KMS-11 (cell line): ENCODE measurements at regions not wholly inside any gene's neighbourhood (a gene's known extent, or its start where the extent isn't known, plus 50 kb on each side); places are given as distances from the start of the nearest gene placed in this dataset.

ENCODE experiments used
- H2AFZ ChIP-seq: fragments of 200-600 bp; sonication (generic); 2 replicates; pipeline ENCODE4 v1.6.1; 2016; ENCODE audit warnings: antibody characterized with exemption, mixed run types, low read depth
- H3K27ac ChIP-seq: fragments of 200-600 bp; sonication (generic); 2 replicates; pipeline ENCODE4 v1.6.1; 2016; ENCODE audit warnings: mild to moderate bottlenecking, mixed run types
- H3K27me3 ChIP-seq: fragments of 200-600 bp; sonication (generic); 2 replicates; pipeline ENCODE4 v1.6.1; 2017; ENCODE audit warnings: mild to moderate bottlenecking, low read depth, mixed run types, moderate library complexity; ENCODE audit not compliant: insufficient read depth
- H3K36me3 ChIP-seq: fragments of 200-600 bp; sonication (generic); 2 replicates; pipeline ENCODE4 v1.6.1; 2017; ENCODE audit warnings: mild to moderate bottlenecking, mixed run types; ENCODE audit not compliant: insufficient read depth
- H3K4me1 ChIP-seq: fragments of 200-600 bp; sonication (generic); 2 replicates; pipeline ENCODE4 v1.6.1; 2016; ENCODE audit warnings: mild to moderate bottlenecking, low read depth, mixed run types; ENCODE audit not compliant: poor library complexity, severe bottlenecking
- H3K4me2 ChIP-seq: fragments of 200-600 bp; sonication (generic); 2 replicates; pipeline ENCODE4 v1.7.0; 2016; ENCODE audit warnings: mild to moderate bottlenecking, mixed run types
- H3K4me3 ChIP-seq: fragments of 200-600 bp; sonication (generic); IDR thresholded peaks from 2 replicates; pipeline ENCODE4 v1.6.1; 2017; ENCODE audit warnings: low read depth, low read length, mixed read lengths; ENCODE audit not compliant: insufficient read depth
- H3K79me2 ChIP-seq: fragments of 200-600 bp; sonication (generic); 2 replicates; pipeline ENCODE4 v1.6.1; 2016; ENCODE audit warnings: low read depth, mixed run types; ENCODE audit not compliant: insufficient read depth
- H3K9ac ChIP-seq: fragments of 200-600 bp; sonication (generic); 2 replicates; pipeline ENCODE4 v1.6.1; 2016; ENCODE audit warnings: mild to moderate bottlenecking, mixed run types
- H4K20me1 ChIP-seq: fragments of 200-600 bp; sonication (generic); 2 replicates; pipeline ENCODE4 v1.6.1; 2016; ENCODE audit warnings: mild to moderate bottlenecking, mixed run types; ENCODE audit not compliant: insufficient read depth
- CTCF ChIP-seq: fragments of 200-600 bp; sonication (generic); conservative IDR thresholded peaks from 2 replicates; pipeline ENCODE4 v1.6.1; 2017; ENCODE audit warnings: low read depth, mild to moderate bottlenecking, antibody characterized with exemption, low read length, moderate library complexity, mixed read lengths

GRCh38 chr5:44868541-44868940 lies 59.8 kb downstream of the MRPS30 start:
- no peak for TF ChIP-seq CTCF
- H3K27me3 ChIP-seq: no peaks in the 10 kb centered on the region
- H4K20me1 ChIP-seq: no peaks in the 10 kb centered on the region
- H3K36me3 ChIP-seq: no peaks in the 10 kb centered on the region
- H3K27ac ChIP-seq: no peak overlapping the region
- H3K9ac ChIP-seq: no peak overlapping the region
- no peak overlapping the region for H2AFZ ChIP-seq
- H3K4me2 ChIP-seq: no peak overlapping the region
- H3K4me3 ChIP-seq: no peak overlapping the region
- H3K4me1 ChIP-seq: no peaks in the 10 kb centered on the region
- H3K79me2 ChIP-seq: no peaks in the 10 kb centered on the region

- H3K27me3 ChIP-seq: no peaks in the 10 kb centered on the region
- H3K36me3 ChIP-seq: no peaks in the 10 kb centered on the region
- no peak overlapping the region for H2AFZ ChIP-seq
- no peaks in the 10 kb centered on the region for H4K20me1 ChIP-seq
- no peak overlapping the region for H3K4me2 ChIP-seq
- no peak overlapping the region for H3K4me3 ChIP-seq
- H3K79me2 ChIP-seq: no peaks in the 10 kb centered on the region
- TF ChIP-seq CTCF: no peak
- H3K27ac ChIP-seq: no peak overlapping the region
- H3K4me1 ChIP-seq: peaks cover 6% of the 10 kb centered on the region
- no peak overlapping the region for H3K9ac ChIP-seq
Measured at GRCh38 chr5:44869928-44870327, 61.2 kb downstream of the MRPS30 start.

GRCh38 chr5:44870430-44870829 lies 61.7 kb downstream of the MRPS30 start:
- Histone ChIP-seq H3K9ac (no peak overlapping the region), H3K4me1 (peaks cover 11% of the 10 kb centered on the region), H3K27me3 (no peaks in the 10 kb centered on the region), H3K36me3 (no peaks in the 10 kb centered on the region), H3K27ac (no peak overlapping the region), H3K4me3 (no peak overlapping the region), H2AFZ (no peak overlapping the region), H4K20me1 (no peaks in the 10 kb centered on the region), H3K4me2 (no peak overlapping the region), H3K79me2 (no peaks in the 10 kb centered on the region)
- no peak for TF ChIP-seq CTCF

GRCh38 chr5:44871401-44871800 lies 62.7 kb downstream of the MRPS30 start:
- Histone ChIP-seq H3K4me1 (peaks cover 20% of the 10 kb centered on the region), H4K20me1 (no peaks in the 10 kb centered on the region), H3K27ac (no peak overlapping the region), H3K36me3 (no peaks in the 10 kb centered on the region), H3K27me3 (no peaks in the 10 kb centered on the region), H3K4me2 (no peak overlapping the region), H3K4me3 (no peak overlapping the region), H3K79me2 (no peaks in the 10 kb centered on the region), H2AFZ (no peak overlapping the region), H3K9ac (no peak overlapping the region)
- no peak for TF ChIP-seq CTCF
